T-helper 1 cell (primary cell): ENCODE measurements at regions not wholly inside any gene's neighbourhood (a gene's known extent, or its start where the extent isn't known, plus 50 kb on each side); places are given as distances from the start of the nearest gene placed in this dataset.
"Not testable (repeated sequence)": the region's sequence is repeated elsewhere in the genome, so short reads cannot be mapped to it uniquely, and the experiment has no call there.

Experiments
- DNase-seq, 5 donors: peaks; one replicate each; pipeline ENCODE4 v3.0.0-alpha.2; 2012 to 2020

DNA sequence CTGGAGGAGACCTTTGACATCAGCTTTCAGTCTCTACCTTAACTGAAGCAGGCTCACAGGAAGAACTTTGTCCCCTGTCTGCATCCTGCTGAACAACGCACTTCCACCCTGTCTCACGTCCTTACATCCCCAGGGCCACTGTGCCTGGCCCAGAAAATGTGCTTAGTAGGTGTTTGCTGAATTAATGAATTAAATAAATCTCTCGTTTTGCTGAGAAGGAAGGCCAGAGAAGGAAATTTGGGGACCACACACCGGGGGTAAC, 54.3 kb upstream of the CREB3L1 start:
- no peak for DNase-seq

DNA sequence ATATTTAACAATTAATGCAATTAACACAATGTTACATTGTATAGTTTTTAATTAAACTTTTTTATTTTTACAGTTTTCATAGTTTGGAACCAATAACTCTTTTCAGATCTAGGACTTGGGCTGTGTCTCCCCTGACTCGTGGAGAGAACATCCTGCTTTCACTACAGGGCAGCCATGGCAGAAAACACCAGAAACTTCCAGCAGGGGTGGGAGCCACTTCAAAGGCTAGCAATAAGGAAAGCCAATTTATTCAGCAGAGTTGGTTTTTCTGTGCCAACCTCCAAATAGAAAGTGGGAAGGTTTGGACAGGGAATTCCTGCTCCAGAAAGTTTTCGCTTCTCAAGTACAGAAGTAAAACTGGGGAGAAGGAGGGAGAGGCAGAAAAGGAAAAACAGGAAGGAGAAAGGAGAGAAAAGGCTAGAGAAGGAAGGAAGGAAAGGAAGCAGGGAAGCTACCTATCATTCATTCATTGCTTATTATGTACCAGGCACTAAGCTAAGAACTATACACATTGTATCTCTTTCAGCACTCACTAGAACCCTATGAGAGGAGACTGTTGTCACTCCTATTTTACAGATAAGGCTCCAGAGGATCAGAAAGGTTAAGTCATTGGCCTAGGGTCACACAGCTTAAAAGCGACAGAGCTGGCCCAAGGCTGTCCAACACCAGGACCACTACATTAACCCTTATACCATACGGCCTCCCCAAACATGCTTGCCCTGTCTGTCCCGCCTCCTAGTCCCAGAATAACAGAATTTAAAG, 54.8 kb upstream of the CREB3L1 start:
- no peak for DNase-seq

DNA sequence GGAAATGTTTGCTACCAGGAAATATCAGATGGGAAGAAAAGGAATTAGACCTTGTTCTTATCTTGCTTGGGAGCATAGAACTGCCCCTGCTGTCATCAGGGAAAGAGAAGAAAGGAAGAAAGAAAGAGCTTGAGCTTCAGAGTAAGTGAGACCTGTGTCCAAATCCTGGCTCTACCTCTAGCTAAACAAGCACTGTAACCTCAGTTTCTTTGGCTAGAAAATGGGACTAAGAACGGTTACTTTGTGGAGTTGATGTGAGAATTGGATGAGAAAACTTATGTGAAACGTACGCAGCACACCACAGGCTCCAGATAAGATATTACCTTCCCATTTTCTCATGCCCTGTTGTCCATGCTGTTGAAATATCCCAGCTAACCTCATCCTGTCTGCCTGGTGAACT, 57.1 kb upstream of the CREB3L1 start:
- no peak for DNase-seq

DNA sequence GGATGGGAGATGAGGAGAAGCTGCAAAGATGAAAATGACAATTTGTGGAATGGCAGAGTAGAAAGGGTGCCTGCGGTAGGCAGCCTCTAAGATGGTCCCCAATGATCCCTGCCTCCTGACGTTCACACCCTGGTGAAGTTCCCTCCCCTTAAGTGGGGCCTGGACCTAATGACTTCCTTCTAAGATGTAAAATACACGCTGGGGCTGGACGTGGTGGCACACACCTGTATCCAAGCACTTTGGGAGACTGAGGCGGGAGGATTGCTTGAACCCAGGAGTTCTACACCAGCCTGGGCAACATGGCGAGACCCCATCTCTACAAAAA, 60.7 kb upstream of the CREB3L1 start:
- DNase-seq: no peak

DNA sequence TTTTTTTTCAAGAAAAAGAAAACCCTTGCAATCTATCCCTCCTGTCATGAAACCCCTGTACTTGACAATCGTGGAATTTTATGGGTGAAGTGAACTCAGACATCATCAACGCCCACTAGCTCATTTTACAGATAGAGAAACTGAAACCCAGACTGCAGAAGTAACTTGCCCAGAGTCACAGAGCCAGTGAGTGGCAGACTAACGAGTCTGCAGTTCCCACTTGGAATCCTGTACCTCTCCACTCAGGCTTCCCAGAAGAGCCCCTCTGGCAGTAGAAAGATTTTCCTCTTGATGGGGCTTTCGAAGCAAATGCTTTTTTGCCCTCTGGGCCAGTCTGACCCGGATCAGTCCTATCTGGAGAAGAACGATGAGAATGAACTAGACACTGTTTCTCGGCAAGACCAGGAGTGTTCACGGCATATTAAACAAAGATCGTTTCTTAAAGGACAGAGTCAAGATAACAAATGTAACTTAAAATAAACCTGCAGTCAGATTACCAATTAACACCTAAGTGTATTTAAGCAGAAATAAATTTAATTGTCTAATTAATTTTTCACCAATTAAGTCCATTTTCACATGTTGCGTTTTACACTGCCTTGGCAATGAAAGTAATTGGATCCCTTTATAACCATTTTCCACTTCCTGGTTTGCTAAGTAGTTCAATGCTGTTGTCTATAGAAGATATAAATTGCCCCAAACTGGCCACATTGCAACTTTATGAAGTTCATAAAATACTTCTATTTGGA, 61.3 kb upstream of the CREB3L1 start:
- DNase-seq: no peak

DNA sequence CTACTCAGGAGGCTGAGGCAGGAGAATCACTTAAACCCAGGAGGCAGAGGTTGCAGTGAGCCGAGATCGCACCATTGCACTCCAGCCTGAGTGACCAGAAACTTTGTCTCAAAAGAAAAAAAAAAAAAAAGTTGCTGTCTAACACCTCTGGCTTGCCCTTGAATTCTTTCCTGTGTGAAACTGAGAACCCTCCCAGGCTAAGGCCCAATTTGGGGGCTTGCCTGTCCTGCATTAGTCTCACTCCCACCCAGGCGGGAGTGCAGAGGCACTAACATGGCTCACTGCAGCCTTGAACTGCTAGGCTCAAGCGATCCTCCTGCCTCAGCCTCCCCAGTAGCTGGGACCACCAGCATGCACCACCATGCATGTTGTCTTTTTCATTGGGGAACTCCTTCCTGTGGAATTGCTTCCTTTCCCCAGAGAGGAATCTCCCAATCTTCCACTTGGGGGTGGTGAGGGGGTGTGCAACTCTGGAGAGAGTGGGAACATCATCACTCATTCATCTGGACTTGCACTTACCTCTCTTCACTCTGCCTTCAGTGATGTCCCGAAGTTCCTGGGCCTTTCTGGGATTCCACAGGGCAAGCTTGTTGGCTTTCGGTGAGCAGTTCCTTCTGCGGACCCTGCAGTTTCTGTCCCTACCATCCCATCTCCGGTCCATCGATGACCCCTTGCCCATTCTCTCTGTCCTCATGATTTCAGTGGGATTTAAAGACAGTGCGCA, 62.1 kb upstream of the CREB3L1 start:
- no peak for DNase-seq

DNA sequence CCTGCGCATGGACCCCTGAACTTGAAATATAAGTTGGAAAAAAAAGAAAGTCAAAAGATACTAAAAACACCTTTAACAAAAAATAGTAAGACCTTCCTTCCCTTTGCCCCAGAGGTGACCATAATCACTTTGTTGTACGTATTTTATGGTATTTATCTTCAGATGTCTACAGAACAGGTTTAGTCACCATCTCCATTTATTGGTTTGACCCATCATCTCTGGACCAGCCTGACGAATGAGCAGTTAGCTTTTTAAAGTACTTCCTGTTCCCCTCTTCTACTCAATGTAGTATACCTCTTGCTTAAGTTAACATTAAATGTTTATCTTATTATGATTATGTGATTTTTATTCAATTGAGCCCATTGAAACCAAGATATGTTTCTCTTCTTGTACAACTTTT, 64.7 kb upstream of the CREB3L1 start:
- no peak for DNase-seq

DNA sequence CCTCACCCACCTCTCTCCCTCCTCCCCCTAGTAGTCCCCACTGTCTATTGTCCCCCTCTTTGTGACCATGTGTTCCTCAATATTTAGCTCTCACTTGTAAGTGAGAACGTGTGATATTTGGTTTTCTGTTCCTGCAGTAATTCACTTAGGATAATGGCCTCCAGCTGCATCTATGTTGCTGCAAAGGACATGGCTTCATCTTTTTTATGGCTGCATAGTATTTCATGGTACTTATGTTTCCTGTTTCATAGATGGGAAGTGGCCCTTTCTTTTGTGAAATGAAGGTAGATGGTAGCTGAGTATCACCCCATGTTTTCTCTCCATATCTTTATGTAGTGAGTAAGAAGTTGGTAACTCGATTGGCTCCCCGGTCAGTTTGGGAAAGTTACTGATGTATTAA, 66.6 kb upstream of the CREB3L1 start:
- DNase-seq: no peak

DNA sequence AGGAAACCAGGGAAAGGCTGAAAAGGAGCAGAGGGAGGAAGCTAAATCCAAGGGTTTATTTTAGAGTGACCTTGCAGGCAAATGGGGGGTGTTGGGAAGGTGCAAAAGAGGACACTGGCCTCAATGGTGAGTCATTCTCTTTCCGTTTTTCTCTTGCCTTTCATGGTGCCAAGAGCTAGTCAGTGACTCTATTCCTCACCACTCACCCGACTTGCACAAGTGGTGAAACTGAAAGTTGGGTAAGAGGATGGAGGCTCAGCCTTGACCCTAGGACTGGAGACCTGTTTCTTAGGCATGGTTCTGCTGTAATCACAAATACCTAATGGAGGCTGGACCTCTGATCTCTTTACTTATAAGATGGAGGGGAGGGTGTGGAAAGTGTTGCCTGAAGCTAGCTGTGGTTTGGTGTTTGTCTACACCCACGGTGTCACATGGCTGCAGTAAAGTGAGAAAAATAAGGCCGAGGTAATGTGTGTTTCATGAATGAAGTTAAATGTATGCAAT, 67.3 kb upstream of the CREB3L1 start:
- peak in 1 of 5 donors; percentile 22 for DNase-seq

DNA sequence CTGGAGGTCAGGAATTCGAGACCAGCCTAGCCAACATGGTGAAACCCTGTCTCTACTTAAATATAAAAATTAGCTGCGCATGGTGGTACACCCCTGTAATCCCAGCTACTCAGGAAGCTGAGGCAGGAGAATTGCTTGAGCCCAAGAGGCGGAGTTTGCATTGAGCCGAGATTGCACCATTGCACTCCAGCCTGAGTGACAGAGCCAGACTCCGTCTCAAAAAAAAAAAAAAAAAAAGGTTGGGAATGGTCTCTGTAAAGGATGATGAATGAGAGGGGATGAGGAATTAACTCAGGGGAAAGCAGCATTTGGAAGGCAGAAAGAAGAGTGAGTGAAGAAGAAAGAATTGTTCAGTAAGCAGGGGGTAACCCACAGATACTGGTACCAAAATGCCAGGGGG, 67.8 kb upstream of the CREB3L1 start:
- not testable (repeated sequence) for DNase-seq

DNA sequence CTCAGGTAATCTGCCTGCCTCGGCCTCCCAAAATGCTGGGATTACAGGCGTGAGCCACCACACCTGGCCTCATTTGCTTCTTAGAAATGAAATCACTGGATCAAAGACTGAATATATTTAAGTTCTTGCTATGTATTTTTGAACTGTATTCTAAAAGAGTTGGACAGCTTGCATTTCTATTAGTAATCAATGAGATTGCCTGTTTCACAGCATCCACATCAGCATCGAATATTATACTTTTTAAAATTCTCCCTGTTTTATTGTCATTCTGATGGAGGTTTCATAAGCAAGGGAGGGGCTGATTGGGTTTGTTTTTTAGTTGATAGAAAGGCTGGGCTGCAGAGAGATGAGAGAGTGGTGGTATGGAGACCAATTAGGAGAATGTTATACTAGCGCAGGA, 68.7 kb upstream of the CREB3L1 start:
- DNase-seq: no peak

DNA sequence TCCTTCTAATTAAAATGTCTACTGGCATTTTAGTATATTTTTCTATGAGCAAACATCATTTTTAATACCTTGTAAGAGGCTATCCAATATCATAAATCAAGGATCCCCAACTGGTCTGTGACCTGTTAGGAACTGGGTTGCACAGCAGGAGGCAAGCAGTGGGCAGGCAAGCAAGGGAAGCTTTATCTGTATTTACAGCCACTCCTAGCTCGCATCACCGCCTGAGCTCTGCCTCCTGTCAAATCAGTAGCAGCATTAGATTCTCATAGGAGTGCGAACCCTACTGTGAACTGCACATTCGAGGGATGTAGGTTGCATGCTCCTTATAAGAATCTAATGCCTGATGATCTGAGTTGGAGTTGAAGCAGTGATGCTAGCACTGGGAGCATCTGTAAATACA, 70.2 kb upstream of the CREB3L1 start:
- DNase-seq: no peak

DNA sequence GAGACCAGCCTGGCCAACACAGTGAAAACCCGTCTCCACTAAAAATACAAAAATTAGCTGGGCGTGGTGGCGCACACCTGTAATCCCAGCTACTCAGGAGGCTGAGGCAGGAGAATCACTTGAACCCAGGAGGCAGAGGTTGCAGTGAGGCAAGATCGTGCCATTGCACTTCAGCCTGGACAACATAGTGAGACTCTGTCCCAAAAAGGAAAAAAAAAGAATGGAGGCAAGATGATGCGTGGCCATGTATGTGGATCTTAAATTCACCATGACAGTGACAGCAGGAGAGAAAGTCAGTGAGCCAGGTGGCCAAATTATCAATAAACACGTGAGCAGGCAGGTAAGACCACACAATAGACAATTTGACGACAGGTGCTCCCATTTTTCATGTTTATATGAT, 73.0 kb upstream of the CREB3L1 start:
- not testable (repeated sequence) for DNase-seq

DNA sequence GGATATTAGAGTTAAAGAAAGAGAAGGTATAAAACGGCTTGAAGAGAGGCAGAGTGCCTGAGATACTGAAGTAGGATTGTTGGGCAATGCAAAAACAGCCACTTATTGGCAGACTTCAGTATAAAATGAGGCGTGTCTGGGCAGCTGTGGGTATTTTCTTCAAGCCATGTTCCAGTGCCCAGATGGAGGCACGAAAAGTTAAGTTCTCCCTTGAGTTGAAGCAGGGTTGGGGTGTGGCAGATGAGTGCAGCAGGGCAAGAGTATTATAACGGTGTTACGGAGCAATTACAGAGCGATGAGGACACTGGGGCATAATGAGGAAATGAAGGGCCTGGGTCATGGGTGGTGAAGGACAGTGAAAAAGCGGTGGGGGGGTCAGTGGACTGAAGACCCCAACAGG, 73.7 kb upstream of the CREB3L1 start:
- DNase-seq: no peak

DNA sequence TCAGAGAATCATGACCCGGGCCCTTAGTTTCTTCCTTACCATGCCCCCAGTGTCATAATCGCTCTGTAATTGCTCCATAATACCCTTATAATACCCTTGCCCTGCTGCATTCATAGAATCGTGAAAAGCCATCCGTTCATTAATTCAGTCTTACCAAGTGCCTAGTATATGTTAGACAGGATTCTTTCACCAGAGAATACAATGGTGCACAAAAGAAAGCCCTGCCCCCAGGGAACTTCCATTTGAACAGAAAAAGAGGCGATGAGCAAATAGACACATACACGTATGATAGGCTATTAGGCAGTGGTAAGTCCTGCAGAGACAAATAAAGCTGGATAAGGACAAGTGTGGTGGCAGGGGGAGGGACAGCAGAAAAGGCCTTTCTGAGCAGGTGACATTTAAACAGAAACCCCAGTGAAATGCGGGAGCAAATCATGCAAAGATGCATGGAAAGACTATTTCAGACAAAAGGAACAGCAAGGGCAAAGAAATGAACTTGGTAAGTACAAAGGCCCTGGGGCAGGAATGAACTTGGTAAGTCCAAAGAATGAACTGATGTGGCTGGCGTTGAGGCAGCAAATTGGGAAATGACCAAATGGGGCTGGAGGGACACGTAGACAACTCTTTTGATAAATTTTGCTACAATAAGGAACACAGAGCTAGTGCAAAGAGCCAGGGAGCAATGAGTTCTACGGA, 74.6 kb upstream of the CREB3L1 start:
- no peak for DNase-seq

DNA sequence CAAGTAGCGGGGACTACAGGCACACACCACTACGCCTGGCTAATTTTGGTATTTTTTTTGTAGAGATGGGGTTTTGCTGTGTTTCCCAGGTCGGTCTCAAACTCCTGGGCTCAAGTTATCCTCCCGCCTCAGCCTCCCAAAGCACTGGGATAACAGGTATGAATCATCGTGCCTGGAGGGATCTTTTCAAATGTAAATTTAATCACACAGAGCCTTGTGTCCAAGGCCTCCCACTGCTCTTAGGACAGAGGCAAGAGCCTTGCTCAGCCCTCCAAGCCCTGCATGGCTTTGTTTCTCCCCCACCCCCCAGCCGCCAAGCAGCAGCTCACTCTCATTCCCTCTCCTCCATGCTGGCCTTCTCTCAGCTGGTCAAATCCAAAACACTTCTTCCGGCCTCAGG, 75.3 kb upstream of the CREB3L1 start:
- no peak for DNase-seq

DNA sequence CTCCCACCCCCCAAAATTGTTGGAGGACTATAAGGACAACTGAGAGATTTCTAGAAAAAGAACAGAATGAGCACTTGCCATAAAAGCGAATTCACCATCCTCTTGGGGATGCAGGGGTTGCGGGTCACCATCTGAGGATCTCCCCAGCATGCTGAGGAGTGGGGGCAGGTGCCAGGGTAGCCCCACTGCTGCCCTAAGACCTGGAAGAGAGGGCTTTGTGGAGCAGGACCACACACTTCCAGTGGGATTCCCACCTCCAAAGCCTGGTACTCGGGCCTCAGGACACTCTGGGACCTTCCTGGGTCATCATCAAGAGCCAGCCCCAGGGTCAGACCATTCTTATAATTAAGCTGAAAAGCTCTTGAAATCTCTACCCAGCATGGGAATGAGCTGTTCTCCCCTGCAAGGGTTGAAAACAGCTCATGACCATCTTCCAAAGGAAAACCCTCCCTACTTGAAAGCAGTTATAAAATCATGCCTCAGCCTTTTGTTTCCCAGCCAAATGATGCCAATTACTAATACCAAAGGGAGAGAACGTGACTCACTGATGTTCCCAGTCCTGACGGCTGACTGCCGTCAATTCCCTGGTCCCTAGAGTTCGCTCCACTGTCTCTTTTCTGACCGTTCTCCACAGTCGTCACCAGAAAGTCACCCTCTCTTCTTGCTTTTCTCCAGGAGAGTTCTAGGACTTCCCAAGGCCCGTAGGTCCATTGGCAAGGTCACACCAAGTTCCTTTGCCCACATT, 76.8 kb upstream of the CREB3L1 start:
- DNase-seq: no peak

DNA sequence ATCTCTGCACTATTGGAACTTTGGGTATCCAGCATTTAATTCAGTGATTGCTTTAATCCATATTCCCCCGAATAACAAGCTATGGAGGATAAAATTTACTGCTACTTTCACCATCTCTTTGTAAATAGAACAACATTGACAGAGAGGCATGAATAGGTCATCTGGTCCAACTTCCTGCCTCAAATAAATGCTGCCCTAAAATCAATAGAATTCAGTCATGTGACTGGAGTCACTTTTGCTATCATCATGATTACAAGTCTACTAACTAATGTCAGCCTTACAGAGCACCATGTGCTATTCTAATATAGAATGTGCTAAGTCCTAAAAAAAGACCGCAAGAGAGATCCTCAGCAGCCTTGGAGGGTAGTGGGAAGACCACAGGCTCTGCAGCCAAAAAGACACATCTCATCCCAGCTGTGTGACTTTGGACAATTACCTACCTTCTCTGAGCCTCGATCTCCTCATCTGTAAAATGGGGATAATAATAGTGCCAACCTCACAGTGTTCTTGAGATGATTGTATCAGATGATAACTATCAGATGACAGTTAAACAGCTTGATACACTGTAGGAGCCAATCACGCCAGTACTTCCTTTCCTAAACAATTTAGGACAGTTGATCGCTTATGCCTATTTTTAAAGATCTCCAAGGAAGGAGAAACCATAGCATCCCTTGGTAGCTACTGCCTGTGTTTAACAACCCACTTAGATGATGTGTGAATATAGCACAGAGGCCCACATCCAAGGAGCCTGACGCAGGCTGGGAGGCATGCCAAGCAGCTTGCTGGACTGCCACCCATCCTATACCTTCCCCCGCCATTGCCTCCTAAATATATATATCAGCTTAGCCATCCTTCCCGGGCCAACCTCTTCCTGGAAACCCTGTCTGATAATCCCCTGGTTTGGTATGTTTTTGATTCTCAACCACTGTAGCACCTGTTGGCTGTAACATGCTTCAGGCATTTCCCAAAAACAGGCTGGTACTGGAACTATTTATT, 77.3 kb upstream of the PHF21A start:
- no peak for DNase-seq

DNA sequence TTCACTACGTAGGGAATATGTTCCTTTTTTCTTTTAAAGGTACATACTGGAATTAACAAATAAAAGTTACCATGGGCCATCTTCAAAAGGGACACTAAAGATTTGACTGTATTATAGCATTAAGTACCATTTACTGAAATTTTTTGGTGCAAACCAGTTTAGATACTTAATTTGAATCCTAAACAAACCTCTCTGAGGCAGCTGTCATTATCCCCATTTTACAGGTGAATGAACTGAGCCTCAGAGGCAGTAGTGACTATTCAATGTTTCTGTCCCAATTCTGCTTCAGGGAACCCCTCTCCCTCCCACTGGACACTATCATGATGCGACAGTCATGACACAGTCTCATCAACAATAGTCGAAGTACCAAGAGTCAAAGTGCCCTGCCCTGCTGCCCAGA, 76.2 kb upstream of the PHF21A start:
- no peak for DNase-seq

DNA sequence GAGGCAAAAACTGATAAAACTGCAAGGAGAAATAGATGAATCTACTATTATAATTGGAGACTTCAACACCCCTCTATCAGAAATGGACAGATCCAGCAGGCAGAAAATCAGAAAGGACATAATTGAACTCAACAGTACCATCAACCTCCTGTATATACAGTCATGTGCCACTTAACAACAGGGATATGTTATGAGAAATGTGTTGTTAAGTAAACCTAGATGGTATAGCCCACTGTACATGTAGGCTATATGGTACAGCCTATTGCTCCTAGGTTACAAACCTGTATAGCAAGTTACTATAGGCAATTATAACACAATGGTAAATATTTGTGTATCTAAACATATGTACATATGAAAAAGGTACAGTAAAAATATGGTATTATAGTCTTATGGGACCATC, 66.8 kb upstream of the PHF21A start:
- no peak for DNase-seq

DNA sequence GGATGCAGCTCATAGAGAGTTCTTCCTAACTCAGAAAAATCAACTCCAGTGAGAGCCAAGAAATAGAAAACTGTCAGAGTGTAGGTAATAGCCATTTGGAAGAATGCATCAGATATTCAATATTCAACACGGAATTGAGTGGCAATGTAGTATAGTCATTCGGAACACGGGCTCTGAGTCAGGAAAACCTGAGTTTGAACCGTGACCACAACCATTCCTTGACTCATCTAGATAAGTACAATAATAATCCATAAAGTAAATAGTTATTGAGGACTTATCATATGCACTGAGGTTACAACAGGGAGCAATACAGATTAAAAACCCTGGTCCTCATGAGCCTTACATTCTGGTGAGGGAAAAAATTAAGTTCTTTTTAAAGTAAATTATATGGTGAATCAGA, 62.6 kb upstream of the PHF21A start:
- DNase-seq: no peak
